ENCODE measurements at regions not wholly inside any gene's neighbourhood (a gene's known extent, or its start where the extent isn't known, plus 50 kb on each side); places are given as distances from the start of the nearest gene placed in this dataset.

- TF ChIP-seq CTCF (IDR thresholded peaks at IDR 0.05): no peak
- no peak for TF ChIP-seq POLR2AphosphoS5 (IDR thresholded peaks at IDR 0.05)
- TF ChIP-seq POLR2A (IDR thresholded peaks at IDR 0.05): no peak
Measured at GRCh38 chr1:59199719-59200376, 97.0 kb upstream of the FGGY start.

Data from sigmoid colon (tissue), 4 donors.